Pancreas (tissue), 10 donors: ENCODE measurements at regions not wholly inside any gene's neighbourhood (a gene's known extent, or its start where the extent isn't known, plus 50 kb on each side); places are given as distances from the start of the nearest gene placed in this dataset.

Experiments
- ATAC-seq, 4 donors: fragments of 200-7000 bp; cut with Tn5 transposase; one replicate each; pipeline versions ENCODE4 v1.8.0 to v1.9.1; 2020; ENCODE audit warnings: mild to moderate bottlenecking in 4 of 4, moderate library complexity in 4 of 4
- DNase-seq, 6 donors: peaks; one replicate each; pipeline ENCODE4 v3.0.0-alpha.2; 2020
- FAIRE-seq: peaks from 2 replicates; lab custom pipeline; 2012; peaks lifted over from hg19 to GRCh38; lab: Jason Lieb, UNC
- H3K27ac ChIP-seq, 4 donors: fragments of 200-600 bp; sonication (generic); 1 replicate in 3 of 4; 2 replicates in 1 of 4; pipeline versions ENCODE4 v1.5.0 to v1.8.0; 2020
- H3K27me3 ChIP-seq, 4 donors: fragments of 200-600 bp; one replicate each; pipeline ENCODE4 v1.8.0; 2021
- H3K36me3 ChIP-seq, 3 donors: fragments of 200-600 bp; sonication (generic) in 1 of 3; one replicate each; pipeline versions ENCODE4 v1.5.0 to v1.8.0; 2020 to 2021
- H3K4me1 ChIP-seq, 3 donors: fragments of 200-600 bp; one replicate each; pipeline ENCODE4 v1.8.0; 2021
- H3K4me3 ChIP-seq, 4 donors: fragments of 200-600 bp; sonication (generic) in 2 of 4; one replicate each; pipeline versions ENCODE4 v1.5.0 to v1.8.0; 2020 to 2021
- H3K9me3 ChIP-seq, 4 donors: fragments of 200-600 bp; one replicate each; pipeline ENCODE4 v1.8.0; 2021
- WGBS, 2 donors: extraction: QIAGEN DNeasy Blood & Tissue Kit; methylation state at CpG; one replicate each; pipeline ENCODE4 v1.1.7; 2013; 5-methylcytosine and 5-hydroxymethylcytosine counted together
- intact Hi-C, 3 donors: fragments of 100-400 bp; cut with DNase I; formaldehyde crosslinking; loops; one replicate each; pipeline versions ENCODE4 v1.11.1 to v1.14.2; 2022
- TF ChIP-seq, protein P1 (sequence below), 4 donors: fragments of 200-600 bp; sonication (generic) in 3 of 4; IDR thresholded peaks; one replicate each; pipeline versions ENCODE4 v1.5.0 to v1.8.0; 2021; ENCODE audit warnings: antibody characterized with exemption in 4 of 4
- donor health status: healthy with polysubstance abuse.
- donor health status: DM: no; HTN: no; CAD: no; lungs with moderate emphysema.
- donor health status: DM: no; HTN: no; CAD: no.
- donor health status: control.
- donor health status: control.
- donor health status: Bipolar disorder and iron deficiency.
- donor health status: DM: yes; HTN: yes; CAD: no.
- donor health status: DM: no; HTN: no; CAD: no.
- donor health status: DM: no; HTN: no; CAD: no.
- donor health status: DM: yes; HTN: yes; CAD: no.

DNA sequence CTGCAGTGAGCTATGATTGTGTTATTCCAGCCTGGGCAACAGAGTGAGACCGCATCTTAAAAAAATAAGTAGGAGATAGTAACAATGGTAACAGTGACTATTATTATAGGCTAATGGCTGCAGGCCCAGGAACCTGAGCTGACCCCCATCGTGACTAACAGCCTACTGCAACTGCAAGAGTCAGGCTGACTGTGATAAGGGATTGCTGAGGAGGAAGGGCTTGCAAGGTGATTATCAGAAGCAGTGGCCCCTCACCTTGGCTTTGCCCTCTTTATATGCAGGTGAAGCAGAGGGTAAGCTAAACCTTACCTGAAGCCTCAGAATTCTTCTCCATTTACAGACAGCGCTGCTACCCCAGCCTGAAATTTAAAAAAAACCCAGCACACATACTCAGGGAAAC is 83.9 kb upstream of the SDK1 start:
- TF ChIP-seq, protein P1, sequence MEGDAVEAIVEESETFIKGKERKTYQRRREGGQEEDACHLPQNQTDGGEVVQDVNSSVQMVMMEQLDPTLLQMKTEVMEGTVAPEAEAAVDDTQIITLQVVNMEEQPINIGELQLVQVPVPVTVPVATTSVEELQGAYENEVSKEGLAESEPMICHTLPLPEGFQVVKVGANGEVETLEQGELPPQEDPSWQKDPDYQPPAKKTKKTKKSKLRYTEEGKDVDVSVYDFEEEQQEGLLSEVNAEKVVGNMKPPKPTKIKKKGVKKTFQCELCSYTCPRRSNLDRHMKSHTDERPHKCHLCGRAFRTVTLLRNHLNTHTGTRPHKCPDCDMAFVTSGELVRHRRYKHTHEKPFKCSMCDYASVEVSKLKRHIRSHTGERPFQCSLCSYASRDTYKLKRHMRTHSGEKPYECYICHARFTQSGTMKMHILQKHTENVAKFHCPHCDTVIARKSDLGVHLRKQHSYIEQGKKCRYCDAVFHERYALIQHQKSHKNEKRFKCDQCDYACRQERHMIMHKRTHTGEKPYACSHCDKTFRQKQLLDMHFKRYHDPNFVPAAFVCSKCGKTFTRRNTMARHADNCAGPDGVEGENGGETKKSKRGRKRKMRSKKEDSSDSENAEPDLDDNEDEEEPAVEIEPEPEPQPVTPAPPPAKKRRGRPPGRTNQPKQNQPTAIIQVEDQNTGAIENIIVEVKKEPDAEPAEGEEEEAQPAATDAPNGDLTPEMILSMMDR (IDR thresholded peaks at IDR 0.05): no peak
- Histone ChIP-seq H3K9me3 (no peaks in the 10 kb centered on the region), H3K27me3 (no peaks in the 10 kb centered on the region), H3K27ac (peak overlapping the region in 2 of 4 donors; percentile 23 to 52), H3K4me1 (peaks cover 7 to 29% (median 14%) of the 10 kb centered on the region in 3 donors), H3K36me3 (no peaks in the 10 kb centered on the region), H3K4me3 (no peak overlapping the region)
- ATAC-seq (peak; percentile 51 to 65 (median 56)), DNase-seq (peak in 4 of 6 donors; percentile 59 to 78 (median 69)), FAIRE-seq (no peak)
- WGBS, 2 donors: 47 to 48% methylated on average over 3 of the region's 3 CpGs
- intact Hi-C loops: no loop called here

DNA sequence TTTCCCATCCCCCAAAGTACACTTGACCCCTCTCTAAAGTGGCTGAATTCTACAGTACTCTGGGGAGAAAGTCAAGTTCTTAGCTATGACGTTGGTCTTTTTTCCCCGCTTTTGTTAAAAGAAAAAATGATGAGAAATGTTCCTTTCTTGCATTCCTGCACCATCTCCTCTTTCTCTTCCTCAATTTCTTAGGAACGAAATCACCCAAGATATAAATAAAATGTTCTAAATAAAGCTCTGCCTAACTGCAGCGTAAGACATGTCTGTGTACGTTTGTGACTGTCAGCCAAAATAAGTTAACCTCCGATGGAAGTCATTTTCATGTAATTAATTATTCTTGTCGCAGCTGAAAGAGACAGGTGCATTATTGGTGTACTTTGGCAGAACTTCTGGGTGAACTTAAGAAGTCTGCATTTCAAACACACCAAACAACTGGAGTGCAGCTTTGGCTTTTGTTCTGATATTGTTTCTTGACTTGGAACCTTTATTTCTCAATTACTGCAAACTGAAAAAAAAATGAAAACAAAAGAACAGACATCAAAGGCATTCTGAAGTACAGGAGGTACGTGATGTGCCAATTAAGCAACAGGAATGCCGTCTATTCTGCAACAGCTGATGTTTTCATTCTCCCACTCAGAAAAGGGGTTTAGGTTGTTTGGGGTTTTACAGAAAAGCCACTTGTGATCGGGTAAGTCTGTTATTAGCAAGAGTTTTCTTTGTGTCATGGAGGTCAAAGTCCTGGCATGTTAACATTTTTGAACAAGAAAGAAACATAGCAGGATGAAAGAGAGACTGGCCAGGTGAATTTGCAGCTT is 82.4 kb upstream of the SDK1 start:
- peak overlapping the region; percentile 36 to 61 (median 46) for H3K27ac ChIP-seq
- DNase-seq: peak in 1 of 6 donors; percentile 37
- peaks cover 4 to 29% (median 14%) of the 10 kb centered on the region in 3 donors for H3K4me1 ChIP-seq
- H3K4me3 ChIP-seq: peak overlapping the region in 2 of 4 donors; percentile 14 to 22
- TF ChIP-seq, protein P1 (IDR thresholded peaks at IDR 0.05): no peak
- intact Hi-C loops: no loop called here
- ATAC-seq: peak; percentile 60 to 74 (median 64)
- no peak for FAIRE-seq
- 5 to 7% methylated on average over 10 of the region's 10 CpGs for WGBS, 2 donors
- no peaks in the 10 kb centered on the region for H3K27me3 ChIP-seq
- H3K9me3 ChIP-seq: no peaks in the 10 kb centered on the region
- H3K36me3 ChIP-seq: no peaks in the 10 kb centered on the region

DNA sequence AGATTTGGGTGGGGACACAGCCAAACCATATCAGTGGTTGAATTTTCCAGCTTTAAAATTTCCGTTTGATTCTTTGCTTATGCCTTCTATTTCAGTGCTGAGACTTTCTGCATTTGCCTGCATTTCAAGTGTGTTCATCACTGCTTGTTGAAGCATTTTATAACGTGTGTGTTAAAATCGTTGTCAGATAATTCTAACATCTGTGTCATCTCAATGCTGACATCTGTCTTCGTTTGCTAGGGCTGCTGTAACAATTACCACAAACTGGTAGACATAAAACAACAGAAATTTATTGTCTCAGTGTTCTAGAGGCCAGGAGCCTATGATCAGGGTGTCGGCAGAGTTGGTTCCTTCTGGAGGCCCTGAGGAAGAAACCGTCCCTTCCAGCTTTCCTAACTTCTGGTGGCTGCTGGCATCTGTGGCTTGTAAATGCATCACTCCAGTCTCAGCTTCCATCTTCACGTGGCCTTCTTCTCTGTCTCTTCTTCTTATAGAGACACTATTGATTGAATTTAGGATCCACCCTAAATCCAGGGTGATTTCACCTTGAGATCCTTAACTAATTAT is 71.1 kb upstream of the SDK1 start:
- Histone ChIP-seq H3K4me3 (no peak overlapping the region), H3K27ac (no peak overlapping the region), H3K36me3 (no peaks in the 10 kb centered on the region), H3K4me1 (no peaks in the 10 kb centered on the region), H3K27me3 (no peaks in the 10 kb centered on the region), H3K9me3 (no peaks in the 10 kb centered on the region)
- ATAC-seq (no peak), DNase-seq (no peak), FAIRE-seq (no peak)
- intact Hi-C loops: no loop called here
- 84 to 88% methylated on average over 7 of the region's 7 CpGs for WGBS, 2 donors
- TF ChIP-seq, protein P1 (IDR thresholded peaks at IDR 0.05): no peak

DNA sequence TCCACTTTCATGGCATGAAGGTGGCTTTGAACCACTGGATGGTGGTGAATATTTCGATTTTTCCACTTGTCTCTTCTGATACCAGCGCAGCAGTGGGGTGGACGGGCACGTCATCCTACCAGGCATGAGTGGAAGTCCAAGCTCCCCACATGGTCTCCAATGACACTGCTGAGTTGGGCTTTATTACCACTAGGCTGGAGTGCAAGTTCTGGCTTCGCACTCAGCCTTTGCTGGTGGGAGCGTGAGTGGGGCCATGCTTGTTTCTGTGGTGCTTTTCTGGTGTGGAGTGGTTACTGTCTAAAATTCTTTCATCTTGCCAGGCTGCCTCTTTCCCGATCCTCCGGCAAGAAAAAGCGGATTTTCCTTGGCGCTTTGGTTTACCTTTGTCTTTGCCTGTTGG is 70.1 kb upstream of the SDK1 start:
- intact Hi-C loops: no loop called here
- 91 to 95% methylated on average over 10 of the region's 10 CpGs for WGBS, 2 donors
- no peak for DNase-seq
- no peak for FAIRE-seq
- ATAC-seq: no peak
- Histone ChIP-seq H3K4me3 (no peak overlapping the region), H3K27me3 (no peaks in the 10 kb centered on the region), H3K27ac (no peak overlapping the region), H3K9me3 (no peaks in the 10 kb centered on the region), H3K36me3 (no peaks in the 10 kb centered on the region), H3K4me1 (no peaks in the 10 kb centered on the region)
- TF ChIP-seq, protein P1 (IDR thresholded peaks at IDR 0.05): no peak

DNA sequence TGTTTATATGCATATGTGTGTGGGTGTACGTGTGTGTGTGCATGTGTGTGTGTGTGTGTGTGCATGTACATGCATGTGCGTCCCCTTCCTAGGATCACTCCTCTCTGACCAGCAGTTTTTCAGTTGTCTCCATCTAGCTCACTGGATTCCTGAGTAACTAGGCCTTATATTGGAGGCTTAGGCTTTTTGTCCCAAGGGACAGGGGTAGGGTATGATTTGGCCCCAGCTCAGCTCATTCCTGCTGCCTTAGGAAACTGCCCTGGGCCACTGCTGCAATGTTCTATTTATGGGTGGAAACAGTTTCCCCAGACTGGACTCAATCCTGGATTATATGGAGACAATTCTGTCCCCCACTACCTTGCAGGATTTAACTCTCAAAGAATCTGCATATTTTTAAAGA is 68.8 kb upstream of the SDK1 start:
- ATAC-seq (no peak), DNase-seq (no peak), FAIRE-seq (no peak)
- no peaks in the 10 kb centered on the region for H3K27me3 ChIP-seq
- H3K4me1 ChIP-seq: no peaks in the 10 kb centered on the region
- intact Hi-C loops: no loop called here
- TF ChIP-seq, protein P1 (IDR thresholded peaks at IDR 0.05): no peak
- H3K9me3 ChIP-seq: no peaks in the 10 kb centered on the region
- no peaks in the 10 kb centered on the region for H3K36me3 ChIP-seq
- WGBS, 2 donors: 90 to 93% methylated on average over 2 of the region's 2 CpGs
- H3K4me3 ChIP-seq: no peak overlapping the region
- H3K27ac ChIP-seq: no peak overlapping the region
